Loucy (cell line): ENCODE measurements at regions not wholly inside any gene's neighbourhood (a gene's known extent, or its start where the extent isn't known, plus 50 kb on each side); places are given as distances from the start of the nearest gene placed in this dataset.

ENCODE experiments used
- CTCF ChIP-seq: fragments of 200-600 bp; sonication (generic); conservative IDR thresholded peaks from 2 replicates; pipeline ENCODE4 v1.5.1; 2014; ENCODE audit warnings: mild to moderate bottlenecking, antibody characterized with exemption, low read length
- EZH2phosphoT487 ChIP-seq: fragments of 200-600 bp; IDR thresholded peaks from 2 replicates; pipeline ENCODE4 v1.6.1; 2018; ENCODE audit warnings: antibody characterized with exemption, mild to moderate bottlenecking, moderate library complexity, borderline replicate concordance

DNA sequence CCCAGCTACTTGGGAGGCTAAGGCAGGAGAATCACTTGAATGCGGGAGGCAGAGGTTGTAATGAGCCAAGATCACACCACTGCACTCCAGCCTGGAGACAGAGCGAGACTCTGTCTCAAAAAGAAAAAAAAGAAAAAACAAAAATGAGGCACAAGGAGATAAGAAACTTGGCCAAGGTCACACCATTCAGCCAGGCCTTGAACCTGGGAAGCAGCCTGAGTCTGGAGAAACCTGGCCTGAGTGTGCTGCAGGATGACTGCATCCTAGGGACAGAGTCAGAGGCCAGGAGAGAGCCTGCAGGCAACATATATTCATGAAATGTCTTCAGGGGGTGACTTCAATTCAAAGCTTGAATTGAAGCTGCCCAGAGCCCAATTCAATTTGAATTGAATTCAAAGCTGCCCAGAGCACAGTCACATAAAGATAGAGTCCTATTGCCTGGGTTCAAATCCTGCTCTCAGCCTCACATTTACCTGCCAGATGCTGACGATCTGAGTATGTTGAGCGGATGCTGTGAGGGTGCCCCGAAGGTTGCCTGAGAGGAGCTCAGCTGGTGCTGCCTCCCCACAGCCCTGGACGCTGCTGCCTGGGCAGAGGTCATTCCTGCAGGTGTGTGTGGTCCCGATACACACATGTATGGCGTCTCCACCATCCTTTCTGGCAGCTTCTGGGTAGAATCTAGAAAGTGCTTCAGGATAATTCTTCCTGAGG, 307.7 kb downstream of the AJAP1 start:
- TF ChIP-seq CTCF (no peak), EZH2phosphoT487 (no peak)
